Activated T-cell treated with anti-CD3 and anti-CD28 coated beads, Interleukin-2, amount 50 U/mL, for 24 hours (primary cell): ENCODE measurements at regions not wholly inside any gene's neighbourhood (a gene's known extent, or its start where the extent isn't known, plus 50 kb on each side); places are given as distances from the start of the nearest gene placed in this dataset.
"Not testable (repeated sequence)": the region's sequence is repeated elsewhere in the genome, so short reads cannot be mapped to it uniquely, and the experiment has no call there.

ENCODE experiments used
- DNase-seq: peaks from one replicate; pipeline ENCODE4 v3.0.0-alpha.2; 2020
- H3K27ac Mint-ChIP-seq: 2 replicates; pipeline ENCODE4 v1.8.0; 2020; ENCODE audit warnings: mild to moderate bottlenecking, mixed read lengths
- H3K27me3 Mint-ChIP-seq: 2 replicates; pipeline ENCODE4 v1.8.0; 2020; ENCODE audit warnings: mixed read lengths
- H3K36me3 Mint-ChIP-seq: 2 replicates; pipeline ENCODE4 v1.8.0; 2020; ENCODE audit warnings: low read depth, mixed read lengths
- H3K4me1 Mint-ChIP-seq: 2 replicates; pipeline ENCODE4 v1.8.0; 2020; ENCODE audit warnings: low read depth, mixed read lengths
- H3K4me3 Mint-ChIP-seq: 2 replicates; pipeline ENCODE4 v1.8.0; 2020; ENCODE audit warnings: mild to moderate bottlenecking, moderate library complexity, mixed read lengths
- H3K9me3 Mint-ChIP-seq: 2 replicates; pipeline ENCODE4 v1.8.0; 2020; ENCODE audit warnings: mixed read lengths

GRCh38 chr5:106417566-106417965 is 1253.2 kb downstream of the EFNA5 start:
- Mint-ChIP-seq H3K4me3 (no peak overlapping the region), H3K36me3 (no peaks in the 10 kb centered on the region), H3K9me3 (peaks cover 3% of the 10 kb centered on the region), H3K4me1 (no peaks in the 10 kb centered on the region), H3K27me3 (no peaks in the 10 kb centered on the region), H3K27ac (no peak overlapping the region)
- DNase-seq: no peak

- Mint-ChIP-seq H3K4me1 (no peaks in the 10 kb centered on the region), H3K9me3 (peaks cover 3% of the 10 kb centered on the region), H3K4me3 (no peak overlapping the region), H3K27ac (no peak overlapping the region), H3K27me3 (no peaks in the 10 kb centered on the region), H3K36me3 (no peaks in the 10 kb centered on the region)
- DNase-seq: no peak
These were observed 1253.6 kb downstream of the EFNA5 start for GRCh38 chr5:106417163-106417562.

GRCh38 chr5:106415541-106415940 is 1255.2 kb downstream of the EFNA5 start:
- Mint-ChIP-seq H3K4me3 (no peak overlapping the region), H3K27ac (no peak overlapping the region), H3K4me1 (no peaks in the 10 kb centered on the region), H3K9me3 (peaks cover 3% of the 10 kb centered on the region), H3K36me3 (no peaks in the 10 kb centered on the region), H3K27me3 (no peaks in the 10 kb centered on the region)
- no peak for DNase-seq

- peaks cover 3% of the 10 kb centered on the region for H3K9me3 Mint-ChIP-seq
- H3K36me3 Mint-ChIP-seq: no peaks in the 10 kb centered on the region
- no peak overlapping the region for H3K4me3 Mint-ChIP-seq
- no peaks in the 10 kb centered on the region for H3K4me1 Mint-ChIP-seq
- no peak overlapping the region for H3K27ac Mint-ChIP-seq
- DNase-seq: no peak
- no peaks in the 10 kb centered on the region for H3K27me3 Mint-ChIP-seq
These were observed 1256.4 kb downstream of the EFNA5 start for GRCh38 chr5:106414342-106414741.

- DNase-seq: no peak
- Mint-ChIP-seq H3K36me3 (no peaks in the 10 kb centered on the region), H3K4me1 (no peaks in the 10 kb centered on the region), H3K4me3 (no peak overlapping the region), H3K9me3 (peaks cover 3% of the 10 kb centered on the region), H3K27ac (no peak overlapping the region), H3K27me3 (no peaks in the 10 kb centered on the region)
These were observed 1258.1 kb downstream of the EFNA5 start for GRCh38 chr5:106412606-106413005.

DNA sequence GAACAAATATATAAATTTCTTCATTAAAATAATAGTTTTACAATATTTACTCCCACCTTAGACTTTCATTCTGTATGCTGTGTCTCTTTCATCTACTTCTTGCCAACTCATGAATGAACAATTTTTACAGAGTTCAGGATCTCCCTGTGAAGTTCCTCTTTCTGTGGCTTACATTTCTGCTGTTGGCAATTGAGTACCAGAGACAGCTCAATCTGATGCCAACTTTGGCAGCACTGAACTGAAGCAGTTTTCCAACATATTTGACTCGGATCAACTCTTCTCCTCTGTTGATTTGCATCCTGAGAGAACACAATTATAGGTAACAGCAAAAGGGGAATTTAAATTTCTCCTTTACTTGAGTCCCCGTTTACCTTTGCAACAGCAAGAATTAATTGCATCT is 1262.2 kb downstream of the EFNA5 start:
- no peak for DNase-seq
- Mint-ChIP-seq H3K27ac (no peak overlapping the region), H3K9me3 (peaks cover 3% of the 10 kb centered on the region), H3K27me3 (no peaks in the 10 kb centered on the region), H3K4me1 (no peaks in the 10 kb centered on the region), H3K36me3 (no peaks in the 10 kb centered on the region), H3K4me3 (no peak overlapping the region)

DNA sequence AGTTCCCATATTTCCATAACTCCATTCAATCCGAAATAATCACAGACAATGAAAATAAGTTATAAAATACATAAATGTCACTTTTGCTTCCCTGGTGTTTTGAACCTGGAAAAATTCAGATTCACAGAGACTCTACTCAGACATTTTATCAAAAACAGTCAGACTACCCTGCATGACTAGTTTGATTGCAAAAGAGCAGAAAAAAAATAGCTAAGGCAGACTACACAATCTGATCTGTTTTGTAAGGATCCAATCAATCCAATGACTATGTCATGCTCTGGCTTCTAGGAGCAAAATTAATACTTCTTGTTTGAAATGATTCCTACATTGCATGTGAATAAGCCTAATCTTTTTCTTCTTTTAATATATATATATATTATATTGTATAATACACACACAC is 1262.6 kb downstream of the EFNA5 start:
- Mint-ChIP-seq H3K27me3 (no peaks in the 10 kb centered on the region), H3K27ac (no peak overlapping the region)

DNA sequence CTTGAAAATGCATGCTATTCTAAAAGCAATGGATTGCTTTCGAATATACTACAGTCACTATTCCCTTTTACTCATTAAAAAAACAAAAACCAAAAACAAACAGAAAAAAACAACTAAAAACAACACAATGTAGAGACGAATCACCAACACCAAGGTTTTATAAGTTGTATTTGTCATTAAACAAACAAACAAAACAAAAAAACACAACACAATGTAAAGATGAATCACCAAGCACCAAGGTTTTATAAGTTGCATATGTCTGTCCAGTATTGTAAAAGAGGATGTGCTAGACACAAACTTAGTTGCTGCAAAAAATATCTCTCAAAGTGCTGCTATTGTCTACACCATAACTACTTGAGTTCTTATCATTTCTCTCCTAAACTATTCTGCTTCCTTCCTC is 1269.2 kb downstream of the EFNA5 start:
- Mint-ChIP-seq H3K27me3 (no peaks in the 10 kb centered on the region), H3K9me3 (peaks cover 19% of the 10 kb centered on the region), H3K4me1 (no peaks in the 10 kb centered on the region), H3K4me3 (no peak overlapping the region), H3K36me3 (no peaks in the 10 kb centered on the region), H3K27ac (no peak overlapping the region)
- DNase-seq: no peak

More for the DNA sequence above, 1262.6 kb downstream of the EFNA5 start:
- DNase-seq: no peak
- Mint-ChIP-seq H3K9me3 (peaks cover 3% of the 10 kb centered on the region), H3K36me3 (no peaks in the 10 kb centered on the region), H3K4me1 (no peaks in the 10 kb centered on the region), H3K4me3 (no peak overlapping the region)

GRCh38 chr5:106399391-106399790 is 1271.3 kb downstream of the EFNA5 start:
- Mint-ChIP-seq H3K4me3 (no peak overlapping the region), H3K27ac (no peak overlapping the region), H3K9me3 (peaks cover 19% of the 10 kb centered on the region), H3K4me1 (no peaks in the 10 kb centered on the region), H3K27me3 (no peaks in the 10 kb centered on the region), H3K36me3 (no peaks in the 10 kb centered on the region)
- no peak for DNase-seq

GRCh38 chr5:106397700-106398099 is 1273.0 kb downstream of the EFNA5 start:
- no peaks in the 10 kb centered on the region for H3K27me3 Mint-ChIP-seq
- H3K36me3 Mint-ChIP-seq: no peaks in the 10 kb centered on the region
- no peak for DNase-seq
- peaks cover 16% of the 10 kb centered on the region for H3K9me3 Mint-ChIP-seq
- no peak overlapping the region for H3K27ac Mint-ChIP-seq
- no peak overlapping the region for H3K4me3 Mint-ChIP-seq
- H3K4me1 Mint-ChIP-seq: no peaks in the 10 kb centered on the region

GRCh38 chr5:106393276-106393675 is 1277.5 kb downstream of the EFNA5 start:
- DNase-seq: no peak

GRCh38 chr5:106392766-106393165 is 1278.0 kb downstream of the EFNA5 start:
- Mint-ChIP-seq H3K27me3 (no peaks in the 10 kb centered on the region), H3K4me3 (no peak overlapping the region), H3K9me3 (no peaks in the 10 kb centered on the region), H3K4me1 (no peaks in the 10 kb centered on the region), H3K36me3 (no peaks in the 10 kb centered on the region), H3K27ac (no peak overlapping the region)
- no peak for DNase-seq

More at GRCh38 chr5:106393276-106393675, 1277.5 kb downstream of the EFNA5 start:
- no peak overlapping the region for H3K27ac Mint-ChIP-seq
- H3K4me3 Mint-ChIP-seq: no peak overlapping the region
- H3K27me3 Mint-ChIP-seq: no peaks in the 10 kb centered on the region
- no peaks in the 10 kb centered on the region for H3K9me3 Mint-ChIP-seq
- no peaks in the 10 kb centered on the region for H3K36me3 Mint-ChIP-seq
- H3K4me1 Mint-ChIP-seq: no peaks in the 10 kb centered on the region

- H3K27ac Mint-ChIP-seq, H3K27me3 Mint-ChIP-seq, H3K4me3 Mint-ChIP-seq, H3K9me3 Mint-ChIP-seq, DNase-seq, H3K36me3 Mint-ChIP-seq, H3K4me1 Mint-ChIP-seq: not testable (repeated sequence)
These were observed 1283.0 kb downstream of the EFNA5 start for GRCh38 chr5:106387767-106388166.

- Mint-ChIP-seq H3K4me1 (no peaks in the 10 kb centered on the region), H3K36me3 (no peaks in the 10 kb centered on the region), H3K27ac (no peak overlapping the region), H3K9me3 (peaks cover 4% of the 10 kb centered on the region), H3K4me3 (no peak overlapping the region), H3K27me3 (no peaks in the 10 kb centered on the region)
- no peak for DNase-seq
These were observed 1284.5 kb downstream of the EFNA5 start for GRCh38 chr5:106386287-106386686.

- Mint-ChIP-seq H3K4me3 (no peak overlapping the region), H3K4me1 (no peaks in the 10 kb centered on the region), H3K9me3 (no peaks in the 10 kb centered on the region), H3K27me3 (no peaks in the 10 kb centered on the region), H3K27ac (no peak overlapping the region), H3K36me3 (no peaks in the 10 kb centered on the region)
- no peak for DNase-seq
These were observed 1290.0 kb downstream of the EFNA5 start for GRCh38 chr5:106380736-106381135.

- no peak for DNase-seq
- H3K4me1 Mint-ChIP-seq: no peaks in the 10 kb centered on the region
- no peak overlapping the region for H3K27ac Mint-ChIP-seq
- no peaks in the 10 kb centered on the region for H3K36me3 Mint-ChIP-seq
- peaks cover 7% of the 10 kb centered on the region for H3K9me3 Mint-ChIP-seq
- H3K4me3 Mint-ChIP-seq: no peak overlapping the region
- H3K27me3 Mint-ChIP-seq: no peaks in the 10 kb centered on the region
These were observed 1294.2 kb downstream of the EFNA5 start for GRCh38 chr5:106376522-106376921.
